Testis (tissue), 2 donors: ENCODE measurements at regions not wholly inside any gene's neighbourhood (a gene's known extent, or its start where the extent isn't known, plus 50 kb on each side); places are given as distances from the start of the nearest gene placed in this dataset.

Experiments
- DNase-seq: peaks from one replicate; pipeline ENCODE4 v3.0.0-alpha.2; 2019
- H3K27ac ChIP-seq, 2 donors: fragments of 200-600 bp; sonication (generic); one replicate each; pipeline ENCODE4 v1.5.1; 2019
- H3K27me3 ChIP-seq: fragments of 200-600 bp; sonication (generic); one replicate; pipeline ENCODE4 v1.5.1; 2019
- H3K36me3 ChIP-seq: fragments of 200-600 bp; sonication (generic); one replicate; pipeline ENCODE4 v1.5.1; 2017; ENCODE audit warnings: low read depth; ENCODE audit errors: missing control alignments
- H3K4me1 ChIP-seq: fragments of 200-600 bp; sonication (generic); one replicate; pipeline ENCODE4 v1.5.1; 2019
- H3K4me3 ChIP-seq, 2 donors: fragments of 200-600 bp; sonication (generic); one replicate each; pipeline ENCODE4 v1.5.1; 2017 to 2019
- H3K9me3 ChIP-seq: fragments of 200-600 bp; sonication (generic); one replicate; pipeline ENCODE4 v1.5.1; 2017
- POLR2A ChIP-seq: fragments of 450-650 bp; IDR thresholded peaks from one replicate; pipeline ENCODE4 v1.6.1; 2017; ENCODE audit warnings: antibody characterized with exemption, mild to moderate bottlenecking, moderate library complexity
- WGBS, 2 donors: methylation state at CpG; one replicate each; pipeline ENCODE4 v1.1.5; 2018; 5-methylcytosine and 5-hydroxymethylcytosine counted together
- intact Hi-C: fragments of 100-400 bp; cut with DNase I; formaldehyde crosslinking; loops from one replicate; pipeline ENCODE4 v1.15.1; 2023; ENCODE audit warnings: low total_unique reads
- TF ChIP-seq, protein P1 (sequence below), 3 experiments: fragments of 450-650 bp in 2 of 3; fragments of 200-600 bp in 1 of 3; sonication (generic) in 1 of 3; IDR thresholded peaks; one replicate each; pipeline ENCODE4 v1.5.1; 2016 to 2019; ENCODE audit warnings: antibody characterized with exemption in 3 of 3, mild to moderate bottlenecking in 2 of 3, moderate library complexity in 1 of 3

DNA sequence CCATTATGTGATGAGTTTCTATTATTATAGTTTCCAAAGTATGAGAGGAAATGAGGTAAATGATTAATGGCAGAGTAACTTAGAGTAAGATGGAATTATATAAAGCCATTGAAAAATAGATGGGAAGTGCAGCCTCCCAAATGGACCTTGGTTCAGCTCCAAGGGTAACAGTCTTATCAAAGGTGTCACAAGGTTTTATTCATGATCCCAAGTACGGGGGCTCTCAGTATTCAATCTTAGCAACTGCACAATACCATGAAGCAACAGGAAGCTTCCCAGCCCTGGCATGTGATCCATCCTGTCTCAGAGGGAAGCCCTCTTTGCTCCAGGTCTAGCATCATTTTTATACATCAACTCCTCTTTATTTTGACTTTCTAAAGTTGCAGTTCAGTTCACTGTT, 948.2 kb downstream of the GALC start:
- intact Hi-C loops: no loop called here
- no peak for DNase-seq
- Histone ChIP-seq H3K4me3 (no peak overlapping the region), H3K36me3 (no peaks in the 10 kb centered on the region), H3K27ac (no peak overlapping the region), H3K4me1 (no peaks in the 10 kb centered on the region), H3K27me3 (no peaks in the 10 kb centered on the region), H3K9me3 (no peaks in the 10 kb centered on the region)
- TF ChIP-seq POLR2A: no peak
- 47 to 48% methylated on average over 1 of the region's 1 CpG for WGBS, 2 donors

DNA sequence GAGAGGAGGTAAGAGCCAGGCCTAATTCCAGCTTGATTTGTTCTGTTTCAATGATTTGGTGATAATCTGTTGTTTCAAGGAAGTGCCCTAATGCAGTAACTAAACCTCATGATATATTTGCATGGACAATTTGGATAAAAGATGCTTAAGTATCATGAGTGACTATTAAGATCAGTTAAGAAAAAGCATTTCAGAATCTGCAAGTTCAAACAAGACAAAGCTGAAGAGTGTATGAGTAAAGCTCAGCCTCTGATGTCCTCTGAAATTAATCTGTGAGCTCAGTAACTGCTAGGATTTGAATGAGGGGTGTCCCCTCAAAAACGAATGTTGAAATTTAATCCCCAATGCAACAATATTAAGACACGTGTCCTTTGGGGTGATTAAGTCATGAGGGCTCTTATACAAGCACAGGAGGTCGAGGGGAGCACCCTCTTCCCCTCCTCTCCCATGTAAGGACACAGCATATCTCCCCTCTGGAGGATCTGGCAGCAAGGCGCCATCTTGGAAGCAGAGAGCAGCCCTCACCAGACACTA, 949.2 kb downstream of the GALC start:
- Histone ChIP-seq H3K36me3 (no peaks in the 10 kb centered on the region), H3K27ac (no peak overlapping the region), H3K4me3 (no peak overlapping the region), H3K27me3 (no peaks in the 10 kb centered on the region), H3K4me1 (no peaks in the 10 kb centered on the region), H3K9me3 (no peaks in the 10 kb centered on the region)
- TF ChIP-seq POLR2A: no peak
- TF ChIP-seq, protein P1, sequence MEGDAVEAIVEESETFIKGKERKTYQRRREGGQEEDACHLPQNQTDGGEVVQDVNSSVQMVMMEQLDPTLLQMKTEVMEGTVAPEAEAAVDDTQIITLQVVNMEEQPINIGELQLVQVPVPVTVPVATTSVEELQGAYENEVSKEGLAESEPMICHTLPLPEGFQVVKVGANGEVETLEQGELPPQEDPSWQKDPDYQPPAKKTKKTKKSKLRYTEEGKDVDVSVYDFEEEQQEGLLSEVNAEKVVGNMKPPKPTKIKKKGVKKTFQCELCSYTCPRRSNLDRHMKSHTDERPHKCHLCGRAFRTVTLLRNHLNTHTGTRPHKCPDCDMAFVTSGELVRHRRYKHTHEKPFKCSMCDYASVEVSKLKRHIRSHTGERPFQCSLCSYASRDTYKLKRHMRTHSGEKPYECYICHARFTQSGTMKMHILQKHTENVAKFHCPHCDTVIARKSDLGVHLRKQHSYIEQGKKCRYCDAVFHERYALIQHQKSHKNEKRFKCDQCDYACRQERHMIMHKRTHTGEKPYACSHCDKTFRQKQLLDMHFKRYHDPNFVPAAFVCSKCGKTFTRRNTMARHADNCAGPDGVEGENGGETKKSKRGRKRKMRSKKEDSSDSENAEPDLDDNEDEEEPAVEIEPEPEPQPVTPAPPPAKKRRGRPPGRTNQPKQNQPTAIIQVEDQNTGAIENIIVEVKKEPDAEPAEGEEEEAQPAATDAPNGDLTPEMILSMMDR (IDR thresholded peaks at IDR 0.05): no peak
- no peak for DNase-seq
- WGBS, 2 donors: 72 to 78% methylated on average over 4 of the region's 4 CpGs
- intact Hi-C loops: no loop called here

DNA sequence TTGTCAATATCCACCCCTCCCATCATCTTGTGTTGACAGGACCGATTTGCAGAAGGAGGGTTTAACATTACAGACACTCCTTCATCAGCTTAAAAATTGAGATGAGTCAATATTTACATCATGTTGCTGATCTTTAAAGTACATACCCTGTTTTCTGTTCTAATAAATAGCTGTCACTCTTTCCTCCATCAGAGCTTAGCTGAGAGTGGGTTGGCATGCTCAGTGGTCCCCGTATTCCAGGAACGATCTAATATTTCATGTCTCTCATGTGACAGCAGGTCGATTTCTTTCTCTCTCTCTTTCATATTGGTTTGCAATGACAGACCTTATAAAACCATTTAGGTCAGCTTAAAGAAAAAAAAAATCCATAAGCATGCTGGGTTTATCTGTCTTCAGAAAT, 950.6 kb downstream of the GALC start:
- H3K36me3 ChIP-seq: no peaks in the 10 kb centered on the region
- 76 to 89% methylated on average over 4 of the region's 4 CpGs for WGBS, 2 donors
- no peak for DNase-seq
- no peaks in the 10 kb centered on the region for H3K27me3 ChIP-seq
- intact Hi-C loops: no loop called here
- H3K4me3 ChIP-seq: no peak overlapping the region
- H3K27ac ChIP-seq: no peak overlapping the region
- no peaks in the 10 kb centered on the region for H3K9me3 ChIP-seq
- TF ChIP-seq POLR2A: no peak
- TF ChIP-seq, protein P1 (IDR thresholded peaks at IDR 0.05): no peak
- H3K4me1 ChIP-seq: no peaks in the 10 kb centered on the region

DNA sequence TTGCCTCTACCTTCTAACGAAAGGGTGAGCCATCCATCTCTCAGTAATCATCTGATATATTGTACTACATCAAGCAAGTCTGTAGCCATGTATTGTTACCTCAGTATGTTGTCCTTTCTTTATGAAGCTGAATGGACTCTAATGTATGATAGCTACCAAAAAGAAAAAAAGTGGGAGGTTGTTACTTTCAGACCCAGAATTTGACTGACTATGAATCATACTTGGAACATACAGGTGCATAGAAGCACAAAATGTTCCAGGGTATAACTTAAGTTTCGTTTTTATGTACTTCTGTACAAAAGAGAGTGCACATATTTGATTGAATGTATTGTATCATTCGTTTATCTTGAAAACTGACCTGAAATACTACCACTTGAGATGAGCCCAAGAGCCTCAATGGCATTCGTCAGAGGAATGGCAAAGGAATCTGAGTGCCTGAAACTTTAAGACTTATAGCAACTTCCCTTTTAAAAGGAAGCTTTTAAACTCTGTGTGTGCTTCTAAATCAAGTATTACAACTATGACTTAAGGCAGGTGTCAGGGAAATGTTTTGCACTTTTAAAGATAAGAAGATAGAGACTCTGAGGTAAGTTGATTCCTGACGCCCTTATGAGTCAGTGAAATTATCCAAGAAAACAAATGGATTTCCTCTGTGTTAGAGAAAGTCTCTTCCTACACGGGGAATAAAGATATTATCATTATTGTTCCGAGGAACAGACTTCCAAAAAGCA, 951.5 kb downstream of the GALC start:
- Histone ChIP-seq H3K4me3 (no peak overlapping the region), H3K27ac (no peak overlapping the region), H3K36me3 (no peaks in the 10 kb centered on the region), H3K27me3 (no peaks in the 10 kb centered on the region), H3K4me1 (no peaks in the 10 kb centered on the region), H3K9me3 (no peaks in the 10 kb centered on the region)
- intact Hi-C loops: no loop called here
- WGBS, 2 donors: 57 to 61% methylated on average over 7 of the region's 7 CpGs
- TF ChIP-seq, protein P1 (IDR thresholded peaks at IDR 0.05): no peak
- no peak for TF ChIP-seq POLR2A
- no peak for DNase-seq

DNA sequence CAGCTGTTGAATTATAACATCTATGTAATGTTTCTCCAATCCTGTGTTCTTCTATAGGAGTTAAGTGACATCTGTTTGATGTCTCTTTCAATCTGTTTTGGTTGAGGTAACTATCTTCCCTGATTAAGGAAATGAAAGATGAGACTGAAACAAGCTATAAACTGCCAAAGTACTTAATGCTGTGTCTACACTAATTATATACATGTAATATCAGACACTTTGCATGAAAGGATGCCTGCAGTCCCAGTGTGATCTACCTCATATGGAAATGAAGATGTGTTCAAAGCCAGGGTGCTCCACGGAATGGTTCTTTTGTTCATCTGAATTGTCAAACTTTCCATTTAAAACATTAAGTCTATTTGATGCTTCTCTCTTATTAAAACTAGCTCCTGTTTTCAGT, 958.3 kb downstream of the GALC start:
- Histone ChIP-seq H3K27me3 (no peaks in the 10 kb centered on the region), H3K27ac (no peak overlapping the region), H3K36me3 (no peaks in the 10 kb centered on the region), H3K9me3 (no peaks in the 10 kb centered on the region), H3K4me1 (no peaks in the 10 kb centered on the region), H3K4me3 (no peak overlapping the region)
- intact Hi-C loops: no loop called here
- 63 to 78% methylated on average over 1 of the region's 1 CpG for WGBS, 2 donors
- TF ChIP-seq POLR2A: no peak
- TF ChIP-seq, protein P1 (IDR thresholded peaks at IDR 0.05): no peak
- no peak for DNase-seq
